ENCODE measurements at regions not wholly inside any gene's neighbourhood (a gene's known extent, or its start where the extent isn't known, plus 50 kb on each side); places are given as distances from the start of the nearest gene placed in this dataset.

DNA sequence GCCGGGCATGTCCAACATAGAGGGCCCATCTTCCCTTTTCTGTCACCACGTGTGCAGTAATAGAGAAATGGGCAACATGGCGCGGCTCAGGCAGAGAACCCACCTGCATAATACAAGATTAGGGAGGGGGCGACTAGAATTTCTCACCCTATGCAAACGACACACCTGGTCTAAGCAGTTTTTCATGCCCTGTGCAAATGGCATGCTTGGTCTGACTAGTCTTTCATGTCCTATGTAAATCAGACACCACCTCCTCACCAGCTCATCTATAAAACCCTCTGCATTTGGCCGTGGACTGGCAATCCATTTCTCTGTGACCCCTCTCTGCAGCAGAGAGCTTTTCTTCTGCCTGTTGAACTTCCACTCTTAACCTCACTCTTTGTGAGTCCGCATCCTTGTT, 180.2 kb upstream of the PZP start:
- Histone ChIP-seq H3K79me2 (ENCODE audit: control insufficient read depth in 1 of 2, insufficient read depth in 2 of 2, low read length in 2 of 2) (no peaks in the 10 kb centered on the region), H2BK15ac (ENCODE audit: low read length) (no peak overlapping the region), H4K5ac (ENCODE audit: insufficient read length, low read depth, low read length) (no peak overlapping the region), H3K18ac (ENCODE audit: extremely low read depth, low read length) (no peak overlapping the region), H2AK5ac (ENCODE audit: low read depth, low read length) (no peak overlapping the region), H4K8ac (ENCODE audit: extremely low read depth, insufficient read depth, low read length) (no peak overlapping the region), H2AFZ (ENCODE audit: low read length) (no peak overlapping the region), H3K23me2 (ENCODE audit: low read depth, low read length) (no peaks in the 10 kb centered on the region), H2BK5ac (ENCODE audit: low read depth, low read length) (no peak overlapping the region), H3K9me3 (ENCODE audit: insufficient read depth in 2 of 2, low read depth in 1 of 2, low read length in 1 of 2) (no peaks in the 10 kb centered on the region), H3K4me2 (ENCODE audit: insufficient read depth in 1 of 2, low read depth in 2 of 2, low read length in 2 of 2) (no peak overlapping the region), H3K14ac (ENCODE audit: insufficient read length) (no peak overlapping the region), H3K79me1 (ENCODE audit: low read depth, low read length) (no peaks in the 10 kb centered on the region), H3K4me1 (replicated peaks in 1 of 4; ENCODE audit: control insufficient read depth in 3 of 4, insufficient read depth in 4 of 4, low read length in 3 of 4) (peaks cover 0 to 7% (median 3%) of the 10 kb centered on the region in 4 experiments; a peak in 3 of 7 replicates), H3K9ac (replicated peaks in 1 of 4; ENCODE audit: extremely low read depth in 1 of 4, low read depth in 3 of 4, low read length in 3 of 4) (no peak overlapping the region), H3K56ac (replicated peaks; ENCODE audit: insufficient read length, low read depth, low read length) (no peak overlapping the region), H3K27ac (ENCODE audit: low read depth, low read length) (no peak overlapping the region), H4K20me1 (replicated peaks in 1 of 2; ENCODE audit: control insufficient read depth in 1 of 2, insufficient read depth in 2 of 2, low read length in 2 of 2) (no peaks in the 10 kb centered on the region), H2BK12ac (ENCODE audit: low read depth, low read length) (no peak overlapping the region), H2BK120ac (replicated peaks; ENCODE audit: low read depth, low read length) (no peak overlapping the region), H3K4me3 (ENCODE audit: extremely low read depth in 1 of 4, insufficient read depth in 2 of 4, low read depth in 3 of 4, low read length in 4 of 4) (no peak overlapping the region), H2BK20ac (ENCODE audit: low read length) (no peak overlapping the region), H3K23ac (ENCODE audit: insufficient read length) (no peak overlapping the region), H3K36me3 (ENCODE audit: control insufficient read depth in 2 of 4, insufficient read depth in 4 of 4, low read length in 3 of 4) (no peaks in the 10 kb centered on the region), H4K91ac (replicated peaks; ENCODE audit: insufficient read length, low read length) (no peak overlapping the region), H3K27me3 (replicated peaks in 1 of 4; ENCODE audit: control insufficient read depth in 3 of 4, extremely low read depth in 1 of 4, insufficient read depth in 3 of 4, low read length in 3 of 4) (no peaks in the 10 kb centered on the region), H3K4ac (replicated peaks; ENCODE audit: insufficient read length, low read depth, low read length) (no peak overlapping the region)
- POLR2A ChIA-PET (ENCODE audit: partially characterized antibody): interaction anchor here (1.3 kb wide), 1 partner anchor 10 kb away, joined by 4 read pairs; no protein-coding TSS in a partner anchor
- DNase-seq (ENCODE audit: low read depth in 1 of 2, low spot score in 2 of 2): no peak
- CTCF ChIA-PET (ENCODE audit: partially characterized antibody): interaction anchor here (1.1 to 1.6 kb wide), 4 partner anchors 9 to 56 kb away, joined by 3 to 12 read pairs (median 4); no protein-coding TSS in a partner anchor
- WGBS, 2 experiments (ENCODE audit: extremely low coverage in 1 of 2, insufficient coverage in 1 of 2, insufficient read length in 1 of 2, insufficient replicate concordance in 2 of 2, low coverage in 1 of 2, low lambda C conversion rate in 2 of 2, missing lambda C conversion rate in 1 of 2): 92% methylated on average over 8 of the region's 8 CpGs; no CpG with 5 or more reads in 1 of the 2 experiments
- FAIRE-seq: no peak
- TF ChIP-seq CTBP2 (IDR thresholded peaks at IDR 0.05; ENCODE audit: borderline replicate concordance, insufficient read depth, insufficient read length, low read length): no peak
- TF ChIP-seq SAP30 (IDR thresholded peaks at IDR 0.05; ENCODE audit: insufficient read depth, insufficient replicate concordance, low read length): no peak
- TF ChIP-seq, protein P1, sequence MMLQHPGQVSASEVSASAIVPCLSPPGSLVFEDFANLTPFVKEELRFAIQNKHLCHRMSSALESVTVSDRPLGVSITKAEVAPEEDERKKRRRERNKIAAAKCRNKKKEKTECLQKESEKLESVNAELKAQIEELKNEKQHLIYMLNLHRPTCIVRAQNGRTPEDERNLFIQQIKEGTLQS (IDR thresholded peaks at IDR 0.05; ENCODE audit: insufficient read depth, low read depth, low read length): no peak
